ENCODE measurements at regions not wholly inside any gene's neighbourhood (a gene's known extent, or its start where the extent isn't known, plus 50 kb on each side); places are given as distances from the start of the nearest gene placed in this dataset.

DNA sequence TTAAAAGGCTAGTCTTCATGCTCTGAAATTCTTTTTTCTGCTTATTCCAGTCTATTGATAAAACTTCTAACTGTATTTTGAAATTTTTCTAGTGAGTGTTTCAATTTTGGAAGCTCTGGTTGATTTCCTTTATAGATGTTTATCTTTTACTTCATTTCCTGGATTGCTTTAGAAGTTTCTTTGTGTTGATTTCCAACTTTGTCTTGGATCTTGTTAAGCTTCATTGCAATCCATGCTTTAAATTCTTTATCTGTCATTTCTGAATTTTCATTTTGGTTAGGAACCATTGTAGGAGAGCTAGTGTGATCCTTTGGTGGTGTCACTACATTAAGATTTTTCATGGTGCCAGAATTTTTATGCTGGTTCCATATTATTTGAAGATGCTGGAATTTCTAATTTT is 105.2 kb upstream of the DCBLD2 start:
- Histone ChIP-seq H3K27ac (ENCODE audit: low read depth, low read length) (no peak overlapping the region), H3K9me3 (ENCODE audit: control insufficient read depth, insufficient read depth, low read length) (no peaks in the 10 kb centered on the region), H3K4me3 (ENCODE audit: low read depth, low read length) (no peak overlapping the region), H3K27me3 (ENCODE audit: control insufficient read depth, insufficient read depth, low read length) (no peaks in the 10 kb centered on the region)
- DNase-seq (ENCODE audit: low read depth, low spot score) = no peak
- ChIA-PET CTCF (interaction anchor here (0.6 to 2.5 kb wide), 4 partner anchors 12 to 775 kb away, joined by 3 to 10 read pairs (median 6); no protein-coding TSS in a partner anchor), POLR2A (no interaction called here)
- TF ChIP-seq, protein P1, sequence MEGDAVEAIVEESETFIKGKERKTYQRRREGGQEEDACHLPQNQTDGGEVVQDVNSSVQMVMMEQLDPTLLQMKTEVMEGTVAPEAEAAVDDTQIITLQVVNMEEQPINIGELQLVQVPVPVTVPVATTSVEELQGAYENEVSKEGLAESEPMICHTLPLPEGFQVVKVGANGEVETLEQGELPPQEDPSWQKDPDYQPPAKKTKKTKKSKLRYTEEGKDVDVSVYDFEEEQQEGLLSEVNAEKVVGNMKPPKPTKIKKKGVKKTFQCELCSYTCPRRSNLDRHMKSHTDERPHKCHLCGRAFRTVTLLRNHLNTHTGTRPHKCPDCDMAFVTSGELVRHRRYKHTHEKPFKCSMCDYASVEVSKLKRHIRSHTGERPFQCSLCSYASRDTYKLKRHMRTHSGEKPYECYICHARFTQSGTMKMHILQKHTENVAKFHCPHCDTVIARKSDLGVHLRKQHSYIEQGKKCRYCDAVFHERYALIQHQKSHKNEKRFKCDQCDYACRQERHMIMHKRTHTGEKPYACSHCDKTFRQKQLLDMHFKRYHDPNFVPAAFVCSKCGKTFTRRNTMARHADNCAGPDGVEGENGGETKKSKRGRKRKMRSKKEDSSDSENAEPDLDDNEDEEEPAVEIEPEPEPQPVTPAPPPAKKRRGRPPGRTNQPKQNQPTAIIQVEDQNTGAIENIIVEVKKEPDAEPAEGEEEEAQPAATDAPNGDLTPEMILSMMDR (IDR thresholded peaks at IDR 0.05; ENCODE audit: low read depth, low read length) = no peak

DNA sequence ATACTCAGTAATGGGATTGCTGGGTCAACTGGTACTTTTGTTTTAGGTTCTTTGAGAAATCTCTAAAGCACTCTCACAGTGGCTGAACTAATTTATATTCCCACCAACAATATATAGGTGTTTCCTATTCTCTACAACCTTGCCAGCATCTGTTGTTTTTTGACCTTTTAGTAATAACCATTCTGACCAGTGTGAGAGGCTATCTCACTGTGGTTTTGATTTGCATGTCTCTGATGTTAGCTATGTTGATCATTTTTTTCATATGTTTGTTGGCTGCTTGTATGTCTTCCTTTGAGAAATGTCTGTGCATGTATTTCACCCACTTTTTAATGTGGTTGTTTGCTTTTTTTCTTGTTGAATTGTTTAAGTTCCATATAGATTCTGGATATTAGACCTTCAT is 98.2 kb upstream of the DCBLD2 start:
- Histone ChIP-seq H3K4me3 (ENCODE audit: low read depth, low read length) (no peak overlapping the region), H3K9me3 (ENCODE audit: control insufficient read depth, insufficient read depth, low read length) (no peaks in the 10 kb centered on the region), H3K27me3 (ENCODE audit: control insufficient read depth, insufficient read depth, low read length) (no peaks in the 10 kb centered on the region), H3K27ac (ENCODE audit: low read depth, low read length) (no peak overlapping the region)
- CTCF ChIA-PET = interaction anchor here (1.1 kb wide), 1 partner anchor 808 kb away, joined by 3 read pairs; no protein-coding TSS in a partner anchor
- no peak for DNase-seq (ENCODE audit: low read depth, low spot score)
- POLR2A ChIA-PET = no interaction called here
- TF ChIP-seq, protein P1 (IDR thresholded peaks at IDR 0.05; ENCODE audit: low read depth, low read length) = no peak

DNA sequence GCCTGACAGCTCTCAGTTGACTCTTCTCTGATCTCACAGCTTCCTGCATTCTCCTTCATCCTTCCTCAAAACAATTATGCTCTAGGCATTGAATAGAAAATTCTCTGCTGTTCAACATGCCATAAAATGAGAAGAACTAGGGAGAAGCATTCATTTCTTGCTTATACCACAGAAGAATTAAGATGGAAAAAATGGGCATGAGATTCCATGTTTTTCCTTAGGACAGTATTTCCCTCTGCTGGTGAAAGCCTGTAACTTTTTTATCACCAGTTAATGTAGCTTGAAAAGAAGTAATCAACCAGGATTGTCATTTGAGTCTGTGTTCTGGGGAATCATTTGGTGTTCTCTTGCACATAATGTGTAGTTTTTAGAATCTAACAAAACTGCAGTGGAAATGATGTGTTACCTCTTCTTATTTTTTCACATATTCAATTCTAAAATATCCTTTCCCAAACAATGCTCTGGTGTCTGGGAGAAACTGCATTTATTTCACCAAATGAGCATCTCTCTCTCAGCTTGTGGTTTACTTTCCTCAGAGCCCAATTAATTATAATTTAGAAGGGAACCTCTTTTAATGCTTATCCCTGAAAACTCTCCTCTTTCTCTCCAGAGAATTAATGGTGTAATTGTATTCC is 92.8 kb upstream of the DCBLD2 start:
- H3K27me3 ChIP-seq (ENCODE audit: control insufficient read depth, insufficient read depth, low read length) = no peaks in the 10 kb centered on the region
- no peak overlapping the region for H3K4me3 ChIP-seq (ENCODE audit: low read depth, low read length)
- CTCF ChIA-PET = interaction anchor here (0.6 to 8.6 kb wide), 49 partner anchors 9 to 817 kb away, joined by 3 to 359 read pairs (median 4); partner anchors contain the start of gene DCBLD2
- no peaks in the 10 kb centered on the region for H3K9me3 ChIP-seq (ENCODE audit: control insufficient read depth, insufficient read depth, low read length)
- TF ChIP-seq, protein P1 (IDR thresholded peaks at IDR 0.05; ENCODE audit: low read depth, low read length) = peak; percentile 77
- peak; percentile 49 for DNase-seq (ENCODE audit: low read depth, low spot score)
- no peak overlapping the region for H3K27ac ChIP-seq (ENCODE audit: low read depth, low read length)
- POLR2A ChIA-PET = interaction anchor here (0.8 to 1.6 kb wide), 4 partner anchors 71 to 179 kb away, joined by 3 to 8 read pairs (median 5); partner anchors contain the start of gene DCBLD2

DNA sequence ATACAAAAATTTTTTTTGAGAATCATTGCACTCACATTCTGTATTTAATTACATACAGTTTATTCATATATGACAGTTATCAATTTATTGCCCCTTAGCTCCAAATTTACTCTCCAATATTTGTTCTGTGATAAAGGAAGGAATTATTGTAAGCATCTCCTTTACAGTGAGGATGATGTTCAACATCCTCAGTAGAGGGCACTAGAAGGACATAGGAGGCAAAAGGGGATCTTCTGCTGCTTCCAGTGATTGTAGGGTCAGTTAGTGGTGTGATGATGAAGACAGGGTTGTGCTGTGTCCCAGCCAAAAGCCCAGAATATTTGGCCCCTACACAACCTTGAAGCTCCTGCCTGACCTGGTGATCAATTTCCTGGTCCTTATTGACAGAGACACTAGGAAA is 89.9 kb upstream of the DCBLD2 start:
- Histone ChIP-seq H3K27me3 (ENCODE audit: control insufficient read depth, insufficient read depth, low read length) (no peaks in the 10 kb centered on the region), H3K9me3 (ENCODE audit: control insufficient read depth, insufficient read depth, low read length) (no peaks in the 10 kb centered on the region), H3K4me3 (ENCODE audit: low read depth, low read length) (no peak overlapping the region), H3K27ac (ENCODE audit: low read depth, low read length) (no peak overlapping the region)
- TF ChIP-seq, protein P1 (IDR thresholded peaks at IDR 0.05; ENCODE audit: low read depth, low read length) = no peak; the same call in 1 of the 2 replicates
- POLR2A ChIA-PET = interaction anchor here (0.6 kb wide), 1 partner anchor 175 kb away, joined by 5 read pairs; no protein-coding TSS in a partner anchor
- DNase-seq (ENCODE audit: low read depth, low spot score) = no peak
- CTCF ChIA-PET = interaction anchor here (0.9 to 8.6 kb wide), 4 partner anchors 8 to 396 kb away, joined by 3 to 359 read pairs (median 3); no protein-coding TSS in a partner anchor

DNA sequence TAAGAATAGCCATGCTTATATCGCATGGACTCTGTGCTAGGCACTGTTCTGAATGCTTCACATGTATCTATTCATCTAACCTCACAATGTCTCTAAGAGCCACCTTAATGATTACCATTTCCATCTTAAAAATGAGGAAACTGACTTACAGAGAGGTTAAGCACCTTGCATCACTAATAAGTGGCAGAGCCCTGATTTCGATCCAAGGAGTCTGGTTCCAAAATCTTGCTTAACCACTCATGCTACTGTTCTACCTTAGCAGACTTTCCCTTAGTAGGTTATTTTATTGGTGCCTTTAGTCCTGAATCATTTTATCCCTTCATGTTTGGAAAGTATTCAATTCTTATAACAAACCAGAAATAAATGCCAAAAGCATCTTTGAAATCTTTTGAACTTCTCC is 89.2 kb upstream of the DCBLD2 start:
- ChIA-PET POLR2A (no interaction called here), CTCF (interaction anchor here (1.2 to 8.6 kb wide), 3 partner anchors 7 to 175 kb away, joined by 3 to 359 read pairs (median 3); no protein-coding TSS in a partner anchor)
- Histone ChIP-seq H3K4me3 (ENCODE audit: low read depth, low read length) (no peak overlapping the region), H3K27ac (ENCODE audit: low read depth, low read length) (no peak overlapping the region), H3K9me3 (ENCODE audit: control insufficient read depth, insufficient read depth, low read length) (no peaks in the 10 kb centered on the region), H3K27me3 (ENCODE audit: control insufficient read depth, insufficient read depth, low read length) (no peaks in the 10 kb centered on the region)
- DNase-seq (ENCODE audit: low read depth, low spot score) = no peak
- TF ChIP-seq, protein P1 (IDR thresholded peaks at IDR 0.05; ENCODE audit: low read depth, low read length) = no peak

All from AG04450 (cell line).